Endodermal cell (in vitro differentiated cells): ENCODE measurements at regions not wholly inside any gene's neighbourhood (a gene's known extent, or its start where the extent isn't known, plus 50 kb on each side); places are given as distances from the start of the nearest gene placed in this dataset.

Experiments
- DNase-seq: peaks from one replicate; pipeline ENCODE4 v3.0.0-alpha.2; 2017
- H3K27ac ChIP-seq: 2 replicates; pipeline ENCODE4 v1.5.1; 2013; ENCODE audit warnings: mild to moderate bottlenecking, low read depth, low read length, moderate library complexity
- H3K27me3 ChIP-seq: 2 replicates; pipeline ENCODE4 v1.6.1; 2013; ENCODE audit warnings: mild to moderate bottlenecking, low read length, moderate library complexity; ENCODE audit not compliant: insufficient read depth, control insufficient read depth, poor library complexity, severe bottlenecking
- H3K36me3 ChIP-seq: 2 replicates; pipeline ENCODE4 v1.7.0; 2013; ENCODE audit warnings: mild to moderate bottlenecking, low read length, moderate library complexity; ENCODE audit not compliant: control insufficient read depth, insufficient read depth
- H3K4me1 ChIP-seq: one replicate; pipeline ENCODE4 v1.7.0; 2013; ENCODE audit warnings: low read length; ENCODE audit not compliant: control insufficient read depth, insufficient read depth
- H3K4me3 ChIP-seq: 2 replicates; pipeline ENCODE4 v1.5.1; 2013; ENCODE audit warnings: mild to moderate bottlenecking, low read length, moderate library complexity
- H3K9ac ChIP-seq: 2 replicates; pipeline ENCODE4 v1.6.1; 2013; ENCODE audit warnings: mild to moderate bottlenecking, low read length, moderate library complexity; ENCODE audit not compliant: poor library complexity, severe bottlenecking; ENCODE audit errors: extremely low read depth
- H3K9me3 ChIP-seq: 2 replicates; pipeline ENCODE4 v1.6.1; 2013; ENCODE audit warnings: mild to moderate bottlenecking, low read length, moderate library complexity; ENCODE audit not compliant: control insufficient read depth
- H3K27ac Mint-ChIP-seq: 2 replicates; pipeline ENCODE4 v1.8.0; 2020; ENCODE audit warnings: mixed read lengths
- H3K27me3 Mint-ChIP-seq: 2 replicates; pipeline ENCODE4 v1.8.0; 2021; ENCODE audit warnings: mild to moderate bottlenecking, mixed read lengths; ENCODE audit not compliant: insufficient read depth
- H3K36me3 Mint-ChIP-seq: 2 replicates; pipeline ENCODE4 v1.8.0; 2020; ENCODE audit warnings: low read depth, mixed read lengths
- H3K4me1 Mint-ChIP-seq: 2 replicates; pipeline ENCODE4 v1.8.0; 2020; ENCODE audit warnings: mixed read lengths
- H3K4me3 Mint-ChIP-seq: 2 replicates; pipeline ENCODE4 v1.8.0; 2020; ENCODE audit warnings: mild to moderate bottlenecking, moderate library complexity, mixed read lengths
- H3K9me3 Mint-ChIP-seq: 2 replicates; pipeline ENCODE4 v1.8.0; 2020; ENCODE audit warnings: mild to moderate bottlenecking, mixed read lengths
- CTCF ChIP-seq: fragments of 200-600 bp; sonication (generic); conservative IDR thresholded peaks from 2 replicates; pipeline ENCODE4 v1.5.0; 2021; ENCODE audit warnings: antibody characterized with exemption, mild to moderate bottlenecking
- WGBS, 2 experiments: methylation state at CpG; one replicate each; pipeline versions ENCODE4 v1.1.5 to v1.1.7; 2013; ENCODE audit warnings: missing lambda C conversion rate in 2 of 2, mixed read lengths in 1 of 2; ENCODE audit not compliant: insufficient coverage in 1 of 2, insufficient read length in 1 of 2; 5-methylcytosine and 5-hydroxymethylcytosine counted together

- H3K4me1 ChIP-seq: no peaks in the 10 kb centered on the region
- H3K27me3 Mint-ChIP-seq: no peaks in the 10 kb centered on the region
- no peak overlapping the region for H3K4me3 ChIP-seq
- no peak overlapping the region for H3K27ac Mint-ChIP-seq
- peaks cover 2% of the 10 kb centered on the region for H3K36me3 Mint-ChIP-seq
- no peak overlapping the region for H3K9ac ChIP-seq
- no peaks in the 10 kb centered on the region for H3K4me1 Mint-ChIP-seq
- H3K36me3 ChIP-seq: no peaks in the 10 kb centered on the region
- H3K27me3 ChIP-seq: no peaks in the 10 kb centered on the region
- H3K4me3 Mint-ChIP-seq: no peak overlapping the region
- TF ChIP-seq CTCF: no peak
- WGBS, 2 experiments: 92% methylated on average over 4 of the region's 4 CpGs
- no peak for DNase-seq
- no peak overlapping the region for H3K27ac ChIP-seq
- H3K9me3 ChIP-seq: peaks cover 2% of the 10 kb centered on the region
- peaks cover 28% of the 10 kb centered on the region for H3K9me3 Mint-ChIP-seq
Measured at GRCh38 chr6:164520916-164521315, 788.5 kb downstream of the C6orf118 start.

GRCh38 chr6:164507206-164507940, 802.0 kb downstream of the C6orf118 start:
- no peaks in the 10 kb centered on the region for H3K4me1 ChIP-seq
- Mint-ChIP-seq H3K9me3 (no peaks in the 10 kb centered on the region), H3K27me3 (no peaks in the 10 kb centered on the region), H3K4me3 (no peak overlapping the region), H3K4me1 (no peaks in the 10 kb centered on the region), H3K36me3 (no peaks in the 10 kb centered on the region), H3K27ac (no peak overlapping the region)
- no peak for TF ChIP-seq CTCF
- no peak for DNase-seq
- 92 to 94% methylated on average over 5 to 8 of the region's 8 CpGs for WGBS, 2 experiments
- H3K4me3 ChIP-seq: no peak overlapping the region
- no peak overlapping the region for H3K27ac ChIP-seq
- H3K9ac ChIP-seq: no peak overlapping the region
- H3K27me3 ChIP-seq: no peaks in the 10 kb centered on the region
- H3K36me3 ChIP-seq: no peaks in the 10 kb centered on the region
- H3K9me3 ChIP-seq: no peaks in the 10 kb centered on the region

- Mint-ChIP-seq H3K36me3 (no peaks in the 10 kb centered on the region), H3K4me1 (no peaks in the 10 kb centered on the region), H3K27me3 (no peaks in the 10 kb centered on the region), H3K9me3 (no peaks in the 10 kb centered on the region), H3K4me3 (no peak overlapping the region), H3K27ac (no peak overlapping the region)
- no peaks in the 10 kb centered on the region for H3K4me1 ChIP-seq
- 92 to 93% methylated on average over 4 of the region's 4 CpGs for WGBS, 2 experiments
- no peaks in the 10 kb centered on the region for H3K9me3 ChIP-seq
- no peak for TF ChIP-seq CTCF
- H3K27ac ChIP-seq: no peak overlapping the region
- no peak for DNase-seq
- H3K9ac ChIP-seq: no peak overlapping the region
- no peaks in the 10 kb centered on the region for H3K36me3 ChIP-seq
- H3K27me3 ChIP-seq: no peaks in the 10 kb centered on the region
- H3K4me3 ChIP-seq: no peak overlapping the region
Measured at GRCh38 chr6:164505425-164505824, 804.0 kb downstream of the C6orf118 start.
